ENCODE measurements at regions not wholly inside any gene's neighbourhood (a gene's known extent, or its start where the extent isn't known, plus 50 kb on each side); places are given as distances from the start of the nearest gene placed in this dataset.
"Not testable (repeated sequence)": the region's sequence is repeated elsewhere in the genome, so short reads cannot be mapped to it uniquely, and the experiment has no call there.

- no peak for DNase-seq
These were observed 71.6 kb upstream of the CASZ1 start for GRCh38 chr1:10867914-10868598.

- no peak for DNase-seq
These were observed 72.1 kb upstream of the CASZ1 start for GRCh38 chr1:10868599-10868965.

GRCh38 chr1:10869933-10870332 is 73.5 kb upstream of the CASZ1 start:
- DNase-seq: no peak

GRCh38 chr1:10870493-10871096 is 74.1 kb upstream of the CASZ1 start:
- DNase-seq: no peak

GRCh38 chr1:10873189-10873588 is 76.7 kb upstream of the CASZ1 start:
- no peak for DNase-seq

GRCh38 chr1:10874351-10874750 is 77.9 kb upstream of the CASZ1 start:
- no peak for DNase-seq

- DNase-seq: no peak
These were observed 81.4 kb upstream of the CASZ1 start for GRCh38 chr1:10877894-10878293.

- DNase-seq: no peak
These were observed 82.0 kb upstream of the CASZ1 start for GRCh38 chr1:10878469-10878868.

- no peak for DNase-seq
These were observed 83.6 kb upstream of the CASZ1 start for GRCh38 chr1:10880063-10880462.

GRCh38 chr1:10881046-10881445 is 84.6 kb upstream of the CASZ1 start:
- no peak for DNase-seq

- no peak for DNase-seq
These were observed 85.6 kb upstream of the CASZ1 start for GRCh38 chr1:10882069-10882468.

GRCh38 chr1:10887032-10887431 is 90.6 kb upstream of the CASZ1 start:
- not testable (repeated sequence) for DNase-seq

GRCh38 chr1:10888291-10888690 is 91.8 kb upstream of the CASZ1 start:
- DNase-seq: no peak

- no peak for DNase-seq
These were observed 92.6 kb upstream of the CASZ1 start for GRCh38 chr1:10888791-10889649.

GRCh38 chr1:10889650-10890353 is 93.4 kb upstream of the CASZ1 start:
- no peak for DNase-seq

GRCh38 chr1:10890491-10891071 is 94.1 kb upstream of the CASZ1 start:
- DNase-seq: no peak

GRCh38 chr1:10891091-10891490 is 94.6 kb upstream of the CASZ1 start:
- DNase-seq: no peak

- DNase-seq: no peak
These were observed 96.0 kb upstream of the CASZ1 start for GRCh38 chr1:10892138-10893065.

GRCh38 chr1:10895621-10896020 is 99.2 kb upstream of the CASZ1 start:
- DNase-seq: no peak

GRCh38 chr1:10896673-10897072 is 100.2 kb upstream of the CASZ1 start:
- DNase-seq: no peak

GRCh38 chr1:10897321-10897980 is 101.0 kb upstream of the CASZ1 start:
- DNase-seq: no peak
